Left cardiac atrium (tissue), 4 donors: ENCODE measurements at regions not wholly inside any gene's neighbourhood (a gene's known extent, or its start where the extent isn't known, plus 50 kb on each side); places are given as distances from the start of the nearest gene placed in this dataset.
"Not testable (repeated sequence)": the region's sequence is repeated elsewhere in the genome, so short reads cannot be mapped to it uniquely, and the experiment has no call there.

Experiments used
- ATAC-seq, 2 donors: fragments of 200-7000 bp; cut with Tn5 transposase; one replicate each; pipeline ENCODE4 v1.9.1; 2020; ENCODE audit warnings: mild to moderate bottlenecking in 2 of 2, moderate library complexity in 2 of 2
- DNase-seq: peaks from one replicate; pipeline ENCODE4 v3.0.0-alpha.2; 2020
- intact Hi-C, 2 donors: fragments of 100-400 bp; cut with DNase I; formaldehyde crosslinking; loops; one replicate each; pipeline versions ENCODE4 v1.14.1 to v1.15.1; 2022 to 2023
- donor health status: DM: no; HTN: yes; CAD: no.
- donor health status: DM: no; HTN: yes; CAD: no; lungs with severe emphysema.
- donor health status: DM: yes; HTN: yes; CAD: no.
- donor health status: Dilated cardiomyopathy.

GRCh38 chr9:62909447-62909846 is 1719.6 kb downstream of the SPATA31A7 start:
- ATAC-seq, intact Hi-C loops, DNase-seq: not testable (repeated sequence)

- intact Hi-C loops, ATAC-seq, DNase-seq: not testable (repeated sequence)
Observed at GRCh38 chr9:62912278-62912677, 1722.4 kb downstream of the SPATA31A7 start.

- peak in 1 of 2 donors; percentile 54 for ATAC-seq
- DNase-seq, intact Hi-C loops: not testable (repeated sequence)
Observed at GRCh38 chr9:62915168-62915567, 1725.3 kb downstream of the SPATA31A7 start.

GRCh38 chr9:62915661-62916060 is 1725.8 kb downstream of the SPATA31A7 start:
- intact Hi-C loops, DNase-seq: not testable (repeated sequence)
- ATAC-seq: peak; percentile 100

GRCh38 chr9:62918648-62919385 is 1729.0 kb downstream of the SPATA31A7 start:
- intact Hi-C loops, ATAC-seq, DNase-seq: not testable (repeated sequence)

- intact Hi-C loops, ATAC-seq, DNase-seq: not testable (repeated sequence)
Observed at GRCh38 chr9:62931484-62931883, 1741.6 kb downstream of the SPATA31A7 start.

- ATAC-seq, intact Hi-C loops, DNase-seq: not testable (repeated sequence)
Observed at GRCh38 chr9:62952840-62953239, 1763.0 kb downstream of the SPATA31A7 start.
